GM18951 (cell line): ENCODE measurements at regions not wholly inside any gene's neighbourhood (a gene's known extent, or its start where the extent isn't known, plus 50 kb on each side); places are given as distances from the start of the nearest gene placed in this dataset.
"Not testable (repeated sequence)": the region's sequence is repeated elsewhere in the genome, so short reads cannot be mapped to it uniquely, and the experiment has no call there.

Experiments used
- POLR2A ChIP-seq: IDR thresholded peaks from 4 replicates; pipeline ENCODE4 v1.6.1; 2011; ENCODE audit warnings: mild to moderate bottlenecking; ENCODE audit not compliant: insufficient read length, insufficient read depth; ENCODE audit errors: extremely low read depth
- in situ Hi-C: fragments of 300-500 bp; cut with MboI; formaldehyde crosslinking; loops from one replicate; pipeline ENCODE4 v1.12.0; 2022; ENCODE audit warnings: low sequenced_read_pairs, mixed read lengths, inconsistent platforms; ENCODE audit not compliant: unreplicated experiment

GRCh38 chr9:7508516-7508915 lies 291.1 kb downstream of the DMAC1 start:
- in situ Hi-C loops, result no loop called here
- no peak for TF ChIP-seq POLR2A

- no peak for TF ChIP-seq POLR2A
Measured at GRCh38 chr9:7507566-7508270, 291.9 kb downstream of the DMAC1 start.

GRCh38 chr9:7507026-7507425 lies 292.6 kb downstream of the DMAC1 start:
- in situ Hi-C loops, result no loop called here

More at GRCh38 chr9:7507566-7508270, 291.9 kb downstream of the DMAC1 start:
- in situ Hi-C loops, result no loop called here

GRCh38 chr9:7500521-7500920 lies 299.1 kb downstream of the DMAC1 start:
- no peak for TF ChIP-seq POLR2A
- in situ Hi-C loops, result no loop called here

More at GRCh38 chr9:7507026-7507425, 292.6 kb downstream of the DMAC1 start:
- TF ChIP-seq POLR2A, result no peak

- TF ChIP-seq POLR2A, result no peak
- in situ Hi-C loops, result no loop called here
Measured at GRCh38 chr9:7491641-7492040, 307.9 kb downstream of the DMAC1 start.

GRCh38 chr9:7490317-7491108 lies 309.1 kb downstream of the DMAC1 start:
- no peak for TF ChIP-seq POLR2A
- in situ Hi-C loops, result no loop called here

- in situ Hi-C loops, result no loop called here
- no peak for TF ChIP-seq POLR2A
Measured at GRCh38 chr9:7489036-7489435, 310.5 kb downstream of the DMAC1 start.

- in situ Hi-C loops, result not testable (repeated sequence)
Measured at GRCh38 chr9:7484014-7484413, 315.6 kb downstream of the DMAC1 start.

GRCh38 chr9:7481570-7481969 lies 318.0 kb downstream of the DMAC1 start:
- in situ Hi-C loops, result no loop called here
- no peak for TF ChIP-seq POLR2A

- no peak for TF ChIP-seq POLR2A
- in situ Hi-C loops, result no loop called here
Measured at GRCh38 chr9:7479300-7479699, 320.3 kb downstream of the DMAC1 start.

- in situ Hi-C loops, result no loop called here
- no peak for TF ChIP-seq POLR2A
Measured at GRCh38 chr9:7478646-7479045, 320.9 kb downstream of the DMAC1 start.

GRCh38 chr9:7467186-7467585 lies 332.4 kb downstream of the DMAC1 start:
- no peak for TF ChIP-seq POLR2A
- in situ Hi-C loops, result no loop called here

- TF ChIP-seq POLR2A, result no peak
- in situ Hi-C loops, result no loop called here
Measured at GRCh38 chr9:7461791-7462190, 337.8 kb downstream of the DMAC1 start.
